B cell (primary cell): ENCODE measurements at regions not wholly inside any gene's neighbourhood (a gene's known extent, or its start where the extent isn't known, plus 50 kb on each side); places are given as distances from the start of the nearest gene placed in this dataset.

Experiments used
- EZH2 ChIP-seq: IDR thresholded peaks from 2 replicates; pipeline ENCODE4 v1.6.1; 2012; ENCODE audit warnings: borderline replicate concordance, low read depth, mild to moderate bottlenecking, moderate library complexity, low read length; ENCODE audit not compliant: insufficient read depth, poor library complexity, severe bottlenecking
- TF ChIP-seq, protein P1 (sequence below): fragments of 200-600 bp; IDR thresholded peaks from one replicate; pipeline ENCODE4 v1.8.0; 2022; ENCODE audit warnings: antibody characterized with exemption, mild to moderate bottlenecking

DNA sequence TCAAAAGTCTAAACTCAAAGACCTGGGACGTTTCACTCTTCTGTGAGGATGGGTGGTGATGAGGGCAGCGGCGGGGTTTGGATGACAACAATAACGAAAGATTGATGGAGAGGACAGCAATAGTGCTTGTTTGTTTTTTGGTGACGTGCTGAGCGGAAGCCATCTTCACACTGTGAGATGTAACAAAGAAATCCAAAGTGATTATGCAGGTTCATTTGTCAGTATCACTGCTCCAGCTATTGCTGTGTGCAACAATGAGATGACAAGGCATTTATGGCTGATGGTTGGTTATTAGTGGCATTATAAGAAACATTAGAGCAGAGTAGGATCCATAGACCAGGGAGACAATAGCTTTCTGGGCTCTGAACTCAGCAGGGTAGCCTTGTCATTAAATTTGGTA lies 306.7 kb downstream of the RNF144B start:
- TF ChIP-seq, protein P1, sequence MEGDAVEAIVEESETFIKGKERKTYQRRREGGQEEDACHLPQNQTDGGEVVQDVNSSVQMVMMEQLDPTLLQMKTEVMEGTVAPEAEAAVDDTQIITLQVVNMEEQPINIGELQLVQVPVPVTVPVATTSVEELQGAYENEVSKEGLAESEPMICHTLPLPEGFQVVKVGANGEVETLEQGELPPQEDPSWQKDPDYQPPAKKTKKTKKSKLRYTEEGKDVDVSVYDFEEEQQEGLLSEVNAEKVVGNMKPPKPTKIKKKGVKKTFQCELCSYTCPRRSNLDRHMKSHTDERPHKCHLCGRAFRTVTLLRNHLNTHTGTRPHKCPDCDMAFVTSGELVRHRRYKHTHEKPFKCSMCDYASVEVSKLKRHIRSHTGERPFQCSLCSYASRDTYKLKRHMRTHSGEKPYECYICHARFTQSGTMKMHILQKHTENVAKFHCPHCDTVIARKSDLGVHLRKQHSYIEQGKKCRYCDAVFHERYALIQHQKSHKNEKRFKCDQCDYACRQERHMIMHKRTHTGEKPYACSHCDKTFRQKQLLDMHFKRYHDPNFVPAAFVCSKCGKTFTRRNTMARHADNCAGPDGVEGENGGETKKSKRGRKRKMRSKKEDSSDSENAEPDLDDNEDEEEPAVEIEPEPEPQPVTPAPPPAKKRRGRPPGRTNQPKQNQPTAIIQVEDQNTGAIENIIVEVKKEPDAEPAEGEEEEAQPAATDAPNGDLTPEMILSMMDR: no peak
- no peak for TF ChIP-seq EZH2
